Prostate gland (tissue), 2 donors: ENCODE measurements at regions not wholly inside any gene's neighbourhood (a gene's known extent, or its start where the extent isn't known, plus 50 kb on each side); places are given as distances from the start of the nearest gene placed in this dataset.

Experiments used
- CTCF ChIP-seq, 4 experiments: fragments of 200-600 bp in 2 of 4; fragments of 450-650 bp in 2 of 4; sonication (generic) in 2 of 4; IDR thresholded peaks; 1 replicate in 3 of 4; 2 replicates in 1 of 4; pipeline ENCODE4 v1.5.1; 2016 to 2019; ENCODE audit warnings: antibody characterized with exemption in 4 of 4, mild to moderate bottlenecking in 2 of 4, moderate library complexity in 2 of 4
- POLR2A ChIP-seq: fragments of 450-650 bp; IDR thresholded peaks from one replicate; pipeline ENCODE4 v1.6.1; 2016; ENCODE audit warnings: antibody characterized with exemption, mild to moderate bottlenecking
- POLR2AphosphoS5 ChIP-seq: sonication (generic); formaldehyde crosslinking; IDR thresholded peaks from one replicate; pipeline ENCODE4 v1.6.1; 2017; ENCODE audit warnings: antibody characterized with exemption

GRCh38 chr12:25811656-25812126, 146.8 kb upstream of the RASSF8 start:
- no peak for TF ChIP-seq CTCF (IDR thresholded peaks at IDR 0.05)
- no peak for TF ChIP-seq POLR2A
- TF ChIP-seq POLR2AphosphoS5 = no peak
